ENCODE measurements at regions not wholly inside any gene's neighbourhood (a gene's known extent, or its start where the extent isn't known, plus 50 kb on each side); places are given as distances from the start of the nearest gene placed in this dataset.
A peak's percentile ranks its signal among the peaks of the same experiment; 100 is the strongest.

DNA sequence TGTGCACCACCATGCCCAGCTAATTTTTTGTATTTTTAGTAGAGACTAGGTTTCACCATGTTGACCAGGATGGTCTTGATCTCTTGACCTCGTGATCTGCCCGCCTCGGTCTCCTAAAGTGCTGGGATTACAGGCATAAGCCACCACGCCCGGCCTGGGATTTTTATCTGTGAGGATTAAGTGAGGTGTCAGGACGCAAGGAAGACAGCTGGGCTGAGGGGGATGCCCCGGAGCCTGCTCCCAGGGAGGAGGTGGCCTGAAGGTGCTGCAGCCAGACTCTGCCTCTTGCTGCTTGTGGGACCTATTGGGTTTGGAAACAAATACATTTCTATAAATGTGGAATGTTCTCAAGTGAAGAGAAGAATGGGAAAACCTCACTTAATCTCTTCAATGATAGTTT, 131.6 kb downstream of the OLFM4 start:
- H2BK120ac ChIP-seq (ENCODE audit: low read depth, low read length, poor library complexity, severe bottlenecking) = no peak overlapping the region
- DNase-seq = no peak
- Mint-ChIP-seq H3K9me3 (peaks cover 3 to 13% of the 10 kb centered on the region in 2 experiments; a peak in 4 of 5 replicates), H3K4me1 (peaks cover 14 to 19% of the 10 kb centered on the region in 2 experiments), H3K27ac (peak overlapping the region in 1 of 3 experiments; percentile 62; a peak in 1 of 7 replicates), H3K27me3 (ENCODE audit: low read depth) (peaks cover 17% of the 10 kb centered on the region), H3K4me3 (no peak overlapping the region), H3K36me3 (ENCODE audit: insufficient read depth in 1 of 3, low read depth in 3 of 3) (peaks cover 0 to 8% (median 3%) of the 10 kb centered on the region in 3 experiments; a peak in 4 of 7 replicates)
- H4K91ac ChIP-seq (ENCODE audit: insufficient read length, low read depth, low read length) = no peak overlapping the region
- no peaks in the 10 kb centered on the region for H3K23me2 ChIP-seq (ENCODE audit: insufficient read length, low read depth, low read length, poor library complexity, severe bottlenecking)
- no CpG with 5 or more reads among the region's 7 CpGs for WGBS (ENCODE audit: extremely low coverage, insufficient read length, low lambda C conversion rate)
- H3T11ph ChIP-seq (ENCODE audit: low read length) = no peak overlapping the region
- H4K8ac ChIP-seq (replicated peaks; ENCODE audit: insufficient read length, low read depth, low read length) = no peak overlapping the region
- no peak overlapping the region for H2BK5ac ChIP-seq (ENCODE audit: insufficient read length, low read length)
- H3K9me3 ChIP-seq (ENCODE audit: control insufficient read depth, low read depth, low read length) = no peaks in the 10 kb centered on the region
- H3K27ac ChIP-seq (ENCODE audit: insufficient read length, low read depth, low read length) = no peak overlapping the region
- H3K4ac ChIP-seq (ENCODE audit: low read depth, low read length) = no peak overlapping the region
- H3K4me1 ChIP-seq (ENCODE audit: insufficient read depth, low read length) = no peaks in the 10 kb centered on the region; the same call in 1 of the 2 replicates
- H4K5ac ChIP-seq (ENCODE audit: insufficient read length, low read depth, low read length) = no peak overlapping the region
- H3K4me2 ChIP-seq (ENCODE audit: insufficient read depth, insufficient read length, low read length) = no peak overlapping the region
- H3K14ac ChIP-seq (ENCODE audit: insufficient read depth, low read length) = no peak overlapping the region
- H2BK20ac ChIP-seq (ENCODE audit: low read depth, low read length, poor library complexity, severe bottlenecking) = no peak overlapping the region
- TF ChIP-seq, protein P1, sequence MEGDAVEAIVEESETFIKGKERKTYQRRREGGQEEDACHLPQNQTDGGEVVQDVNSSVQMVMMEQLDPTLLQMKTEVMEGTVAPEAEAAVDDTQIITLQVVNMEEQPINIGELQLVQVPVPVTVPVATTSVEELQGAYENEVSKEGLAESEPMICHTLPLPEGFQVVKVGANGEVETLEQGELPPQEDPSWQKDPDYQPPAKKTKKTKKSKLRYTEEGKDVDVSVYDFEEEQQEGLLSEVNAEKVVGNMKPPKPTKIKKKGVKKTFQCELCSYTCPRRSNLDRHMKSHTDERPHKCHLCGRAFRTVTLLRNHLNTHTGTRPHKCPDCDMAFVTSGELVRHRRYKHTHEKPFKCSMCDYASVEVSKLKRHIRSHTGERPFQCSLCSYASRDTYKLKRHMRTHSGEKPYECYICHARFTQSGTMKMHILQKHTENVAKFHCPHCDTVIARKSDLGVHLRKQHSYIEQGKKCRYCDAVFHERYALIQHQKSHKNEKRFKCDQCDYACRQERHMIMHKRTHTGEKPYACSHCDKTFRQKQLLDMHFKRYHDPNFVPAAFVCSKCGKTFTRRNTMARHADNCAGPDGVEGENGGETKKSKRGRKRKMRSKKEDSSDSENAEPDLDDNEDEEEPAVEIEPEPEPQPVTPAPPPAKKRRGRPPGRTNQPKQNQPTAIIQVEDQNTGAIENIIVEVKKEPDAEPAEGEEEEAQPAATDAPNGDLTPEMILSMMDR (conservative IDR thresholded peaks at IDR 0.05) = no peak
- H3K9ac ChIP-seq (ENCODE audit: extremely low read depth, insufficient read length, low read length) = no peak overlapping the region
- H3K79me2 ChIP-seq (ENCODE audit: insufficient read depth, low read length) = no peaks in the 10 kb centered on the region
- no peak overlapping the region for H3K23ac ChIP-seq (ENCODE audit: insufficient read length, low read depth, low read length)
- no peak overlapping the region for H2BK15ac ChIP-seq (ENCODE audit: low read depth, low read length)
- no peak overlapping the region for H2BK12ac ChIP-seq (ENCODE audit: insufficient read length, low read depth, low read length)
- no peaks in the 10 kb centered on the region for H3K27me3 ChIP-seq (ENCODE audit: insufficient read depth, low read length)
- H2AK5ac ChIP-seq (ENCODE audit: insufficient read length, low read length) = no peak overlapping the region
- H2AFZ ChIP-seq (ENCODE audit: low read length) = no peak overlapping the region
- H3K56ac ChIP-seq (ENCODE audit: insufficient read length, low read depth, low read length) = no peak overlapping the region
- no peaks in the 10 kb centered on the region for H4K20me1 ChIP-seq (ENCODE audit: control insufficient read depth, insufficient read depth, insufficient read length)
- no peaks in the 10 kb centered on the region for H3K79me1 ChIP-seq (ENCODE audit: insufficient read depth, low read depth, low read length, poor library complexity, severe bottlenecking)
- no peak overlapping the region for H3K18ac ChIP-seq (ENCODE audit: insufficient read length, low read depth, low read length)

All from H9 (cell line).